DOHH2 (cell line): ENCODE measurements at regions not wholly inside any gene's neighbourhood (a gene's known extent, or its start where the extent isn't known, plus 50 kb on each side); places are given as distances from the start of the nearest gene placed in this dataset.

Source experiments
- H3F3A ChIP-seq: fragments of 200-600 bp; sonication (generic), shearing (Covaris generic); 2 replicates; pipeline ENCODE4 v1.6.0; 2016; ENCODE audit warnings: antibody characterized with exemption, mild to moderate bottlenecking; ENCODE audit not compliant: control insufficient read depth, insufficient read depth
- H3K27ac ChIP-seq: fragments of 200-600 bp; sonication (generic); 2 replicates; pipeline ENCODE4 v1.5.1; 2014; ENCODE audit warnings: low read depth, mild to moderate bottlenecking, low read length, moderate library complexity
- H3K27me3 ChIP-seq: fragments of 200-600 bp; sonication (generic); 2 replicates; pipeline ENCODE4 v1.6.1; 2014; ENCODE audit warnings: mild to moderate bottlenecking, low read length, mixed read lengths; ENCODE audit not compliant: control insufficient read depth
- H3K36me3 ChIP-seq: fragments of 200-600 bp; sonication (generic); 2 replicates; pipeline ENCODE4 v1.6.1; 2014; ENCODE audit warnings: mild to moderate bottlenecking, low read length, moderate library complexity, mixed read lengths; ENCODE audit not compliant: control insufficient read depth
- H3K4me1 ChIP-seq: fragments of 200-600 bp; sonication (generic); 2 replicates; pipeline ENCODE4 v1.6.1; 2014; ENCODE audit warnings: mild to moderate bottlenecking, low read length, mixed read lengths; ENCODE audit not compliant: control insufficient read depth
- H3K4me2 ChIP-seq: fragments of 200-600 bp; sonication (generic); 2 replicates; pipeline ENCODE4 v1.6.0; 2014; ENCODE audit warnings: mild to moderate bottlenecking, low read length, moderate library complexity
- H3K4me3 ChIP-seq: fragments of 200-600 bp; sonication (generic); 2 replicates; pipeline ENCODE4 v1.5.1; 2014; ENCODE audit warnings: mild to moderate bottlenecking, low read length, mixed read lengths
- H3K79me2 ChIP-seq: fragments of 200-600 bp; sonication (generic); 2 replicates; pipeline ENCODE4 v1.6.1; 2014; ENCODE audit warnings: mild to moderate bottlenecking, low read length, mixed read lengths; ENCODE audit not compliant: control insufficient read depth
- H3K9me2 ChIP-seq: fragments of 200-600 bp; sonication (generic); replicated peaks from 2 replicates; pipeline ENCODE4 v1.6.1; 2014; ENCODE audit warnings: mild to moderate bottlenecking, low read length, mixed read lengths; ENCODE audit not compliant: control insufficient read depth
- H3K9me3 ChIP-seq: fragments of 200-600 bp; sonication (generic); 2 replicates; pipeline ENCODE4 v1.6.1; 2014; ENCODE audit warnings: antibody characterized with exemption, low read length, mixed read lengths; ENCODE audit not compliant: control insufficient read depth, insufficient read depth
- H4K20me1 ChIP-seq: fragments of 200-600 bp; sonication (generic); 2 replicates; pipeline ENCODE4 v1.6.0; 2014; ENCODE audit warnings: low read depth, mild to moderate bottlenecking, antibody characterized with exemption, low read length, moderate library complexity; ENCODE audit not compliant: control insufficient read depth, insufficient read depth
- EZH2phosphoT487 ChIP-seq: fragments of 200-600 bp; sonication (generic); IDR thresholded peaks from 2 replicates; pipeline ENCODE4 v1.6.1; 2017; ENCODE audit warnings: borderline replicate concordance, mild to moderate bottlenecking, antibody characterized with exemption, low read length, moderate library complexity, mixed read lengths
- TF ChIP-seq, protein P1 (sequence below): fragments of 200-600 bp; sonication (generic); IDR thresholded peaks from one replicate; pipeline ENCODE4 v1.5.1; 2014; ENCODE audit warnings: antibody characterized with exemption, mild to moderate bottlenecking, low read depth, low read length; ENCODE audit not compliant: poor library complexity, severe bottlenecking

DNA sequence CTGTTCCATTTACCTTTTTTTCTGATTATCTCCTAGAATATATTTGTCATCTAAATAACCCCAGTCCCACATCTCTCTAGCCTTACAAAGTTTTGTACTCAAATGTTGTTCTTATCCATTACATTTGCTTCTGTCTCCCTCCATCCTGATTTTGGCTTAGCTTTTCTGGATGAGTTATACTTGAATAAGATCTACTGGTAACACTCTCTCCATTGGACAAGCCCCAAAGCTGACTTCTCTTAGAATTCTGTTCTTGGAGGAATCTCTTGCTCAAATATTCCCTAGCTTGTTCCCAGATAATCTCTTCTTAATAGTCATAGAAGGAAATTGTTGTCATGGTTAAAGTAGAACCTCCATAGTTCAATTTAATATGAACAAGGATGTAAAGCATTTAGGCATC, 115.5 kb upstream of the HS3ST1 start:
- Histone ChIP-seq H3K4me3 (no peak overlapping the region), H3K4me1 (no peaks in the 10 kb centered on the region), H4K20me1 (no peaks in the 10 kb centered on the region), H3K36me3 (no peaks in the 10 kb centered on the region), H3K79me2 (no peaks in the 10 kb centered on the region), H3K9me2 (no peaks in the 10 kb centered on the region), H3K27me3 (no peaks in the 10 kb centered on the region), H3K4me2 (no peak overlapping the region), H3K27ac (no peak overlapping the region), H3K9me3 (no peaks in the 10 kb centered on the region), H3F3A (no peaks in the 10 kb centered on the region)
- TF ChIP-seq EZH2phosphoT487: no peak
- TF ChIP-seq, protein P1, sequence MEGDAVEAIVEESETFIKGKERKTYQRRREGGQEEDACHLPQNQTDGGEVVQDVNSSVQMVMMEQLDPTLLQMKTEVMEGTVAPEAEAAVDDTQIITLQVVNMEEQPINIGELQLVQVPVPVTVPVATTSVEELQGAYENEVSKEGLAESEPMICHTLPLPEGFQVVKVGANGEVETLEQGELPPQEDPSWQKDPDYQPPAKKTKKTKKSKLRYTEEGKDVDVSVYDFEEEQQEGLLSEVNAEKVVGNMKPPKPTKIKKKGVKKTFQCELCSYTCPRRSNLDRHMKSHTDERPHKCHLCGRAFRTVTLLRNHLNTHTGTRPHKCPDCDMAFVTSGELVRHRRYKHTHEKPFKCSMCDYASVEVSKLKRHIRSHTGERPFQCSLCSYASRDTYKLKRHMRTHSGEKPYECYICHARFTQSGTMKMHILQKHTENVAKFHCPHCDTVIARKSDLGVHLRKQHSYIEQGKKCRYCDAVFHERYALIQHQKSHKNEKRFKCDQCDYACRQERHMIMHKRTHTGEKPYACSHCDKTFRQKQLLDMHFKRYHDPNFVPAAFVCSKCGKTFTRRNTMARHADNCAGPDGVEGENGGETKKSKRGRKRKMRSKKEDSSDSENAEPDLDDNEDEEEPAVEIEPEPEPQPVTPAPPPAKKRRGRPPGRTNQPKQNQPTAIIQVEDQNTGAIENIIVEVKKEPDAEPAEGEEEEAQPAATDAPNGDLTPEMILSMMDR: no peak

DNA sequence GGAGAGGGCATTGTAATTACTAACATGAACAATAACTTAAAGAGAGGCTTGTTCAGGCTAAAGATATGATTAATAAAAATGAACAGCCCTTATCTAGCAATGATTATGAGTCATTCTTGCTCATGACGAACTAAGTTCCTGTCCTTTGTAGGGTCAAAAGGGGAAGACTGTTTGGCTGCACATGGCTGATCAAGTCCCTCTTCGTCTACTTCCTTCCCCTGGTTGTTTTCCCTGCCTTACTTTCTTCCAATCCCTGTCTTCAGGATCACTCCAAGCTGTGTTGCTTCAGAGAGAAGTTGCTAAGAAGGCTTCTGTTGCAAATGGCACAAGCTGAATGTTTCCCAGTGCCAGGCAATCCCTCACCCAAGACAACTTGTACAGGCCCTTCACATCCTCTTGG, 115.0 kb upstream of the HS3ST1 start:
- H3K4me2 ChIP-seq: no peak overlapping the region

DNA sequence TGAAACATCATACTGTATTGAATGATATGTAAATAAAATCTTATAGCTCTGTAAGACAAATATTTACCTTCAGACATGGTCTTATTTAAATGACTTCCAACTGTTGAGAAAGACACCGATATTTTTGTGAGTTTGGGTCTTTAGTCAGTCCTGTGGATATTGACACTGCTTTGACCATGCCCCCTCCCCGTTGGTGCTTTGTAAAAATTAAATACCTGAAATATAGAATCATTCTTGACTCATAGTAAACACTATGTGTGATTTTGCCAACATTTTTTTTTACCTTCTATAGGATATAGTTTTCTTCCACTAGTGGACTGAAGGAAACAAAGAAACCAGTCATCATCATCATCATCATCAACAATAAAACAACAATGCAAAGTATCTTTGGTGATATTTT, 114.3 kb upstream of the HS3ST1 start:
- Histone ChIP-seq H3K79me2 (no peaks in the 10 kb centered on the region), H3K9me2 (no peaks in the 10 kb centered on the region), H3K4me3 (no peak overlapping the region), H3F3A (no peaks in the 10 kb centered on the region), H3K4me2 (no peak overlapping the region), H3K27ac (no peak overlapping the region), H4K20me1 (no peaks in the 10 kb centered on the region), H3K9me3 (no peaks in the 10 kb centered on the region), H3K4me1 (no peaks in the 10 kb centered on the region), H3K36me3 (no peaks in the 10 kb centered on the region), H3K27me3 (no peaks in the 10 kb centered on the region)
- no peak for TF ChIP-seq EZH2phosphoT487
- TF ChIP-seq, protein P1: no peak

More for the DNA sequence above, 115.0 kb upstream of the HS3ST1 start:
- no peaks in the 10 kb centered on the region for H3K9me2 ChIP-seq
- H3K36me3 ChIP-seq: no peaks in the 10 kb centered on the region
- no peaks in the 10 kb centered on the region for H3F3A ChIP-seq
- no peaks in the 10 kb centered on the region for H3K4me1 ChIP-seq
- TF ChIP-seq EZH2phosphoT487: no peak
- TF ChIP-seq, protein P1: no peak
- H3K9me3 ChIP-seq: no peaks in the 10 kb centered on the region
- H3K27me3 ChIP-seq: no peaks in the 10 kb centered on the region
- H3K79me2 ChIP-seq: no peaks in the 10 kb centered on the region
- no peak overlapping the region for H3K4me3 ChIP-seq
- no peaks in the 10 kb centered on the region for H4K20me1 ChIP-seq
- no peak overlapping the region for H3K27ac ChIP-seq

DNA sequence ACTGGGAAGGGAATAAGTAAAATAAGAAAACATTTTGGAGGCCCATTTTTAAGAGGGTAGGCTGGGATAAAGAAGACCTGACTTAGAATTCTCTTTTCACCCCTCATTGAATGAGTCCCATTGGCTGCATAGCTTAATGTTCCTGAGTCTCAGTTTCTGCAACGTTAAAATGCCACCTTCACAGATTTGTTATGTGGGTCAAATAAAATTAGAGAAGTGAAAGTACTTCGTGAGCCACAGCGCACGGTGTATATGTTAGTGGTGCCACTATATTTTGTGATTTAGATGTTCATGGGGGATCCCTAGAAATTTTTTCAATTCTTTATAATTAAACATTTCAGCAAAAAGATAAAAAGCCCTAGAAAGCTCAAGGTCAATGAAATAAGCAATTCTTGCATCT, 109.2 kb upstream of the HS3ST1 start:
- no peaks in the 10 kb centered on the region for H3F3A ChIP-seq
- no peaks in the 10 kb centered on the region for H3K9me2 ChIP-seq
- no peaks in the 10 kb centered on the region for H3K4me1 ChIP-seq
- H4K20me1 ChIP-seq: no peaks in the 10 kb centered on the region
- H3K4me3 ChIP-seq: no peak overlapping the region
- no peak overlapping the region for H3K4me2 ChIP-seq
- H3K9me3 ChIP-seq: no peaks in the 10 kb centered on the region
- H3K36me3 ChIP-seq: no peaks in the 10 kb centered on the region
- TF ChIP-seq EZH2phosphoT487: no peak
- TF ChIP-seq, protein P1: no peak
- H3K27ac ChIP-seq: no peak overlapping the region
- H3K27me3 ChIP-seq: no peaks in the 10 kb centered on the region
- H3K79me2 ChIP-seq: no peaks in the 10 kb centered on the region
